22Rv1 (cell line): ENCODE measurements at regions not wholly inside any gene's neighbourhood (a gene's known extent, or its start where the extent isn't known, plus 50 kb on each side); places are given as distances from the start of the nearest gene placed in this dataset.

Experiments
- CTCF ChIP-seq: fragments of 450-650 bp; IDR thresholded peaks from 2 replicates; pipeline ENCODE4 v1.5.1; 2017; ENCODE audit warnings: mild to moderate bottlenecking
- ZFX ChIP-seq: fragments of 450-650 bp; IDR thresholded peaks from 2 replicates; pipeline ENCODE4 v1.6.1; 2017; ENCODE audit warnings: antibody characterized with exemption, borderline replicate concordance

- TF ChIP-seq CTCF (no peak), ZFX (no peak)
These were observed 470.8 kb downstream of the INHBA start for GRCh38 chr7:41232086-41232485.
